DMS53 (cell line): ENCODE measurements at regions not wholly inside any gene's neighbourhood (a gene's known extent, or its start where the extent isn't known, plus 50 kb on each side); places are given as distances from the start of the nearest gene placed in this dataset.

Source experiments
- DNase-seq: peaks from one replicate; lab custom pipeline; 2025; lab: John Stamatoyannopoulos, UW

- DNase-seq: peak; percentile 79
Measured at GRCh38 chr2:56444339-56444738, 260.5 kb downstream of the CCDC85A start.

- peak; percentile 39 for DNase-seq
Measured at GRCh38 chr2:56448403-56449001, 264.7 kb downstream of the CCDC85A start.

- peak; percentile 96 for DNase-seq
Measured at GRCh38 chr2:56449002-56449431, 265.2 kb downstream of the CCDC85A start.

- DNase-seq: peak; percentile 66
Measured at GRCh38 chr2:56449449-56449860, 265.7 kb downstream of the CCDC85A start.

GRCh38 chr2:56450047-56450446 is 266.3 kb downstream of the CCDC85A start:
- DNase-seq: no peak

- DNase-seq: no peak
Measured at GRCh38 chr2:56450772-56451171, 267.0 kb downstream of the CCDC85A start.

GRCh38 chr2:56455642-56456041 is 271.9 kb downstream of the CCDC85A start:
- DNase-seq: no peak

GRCh38 chr2:56456791-56457190 is 273.0 kb downstream of the CCDC85A start:
- DNase-seq: no peak

GRCh38 chr2:56460508-56460907 is 276.7 kb downstream of the CCDC85A start:
- no peak for DNase-seq

- DNase-seq: no peak
Measured at GRCh38 chr2:56464066-56464465, 280.3 kb downstream of the CCDC85A start.

- DNase-seq: no peak
Measured at GRCh38 chr2:56464613-56465012, 280.8 kb downstream of the CCDC85A start.

GRCh38 chr2:56465491-56465890 is 281.7 kb downstream of the CCDC85A start:
- no peak for DNase-seq

- no peak for DNase-seq
Measured at GRCh38 chr2:56473524-56473923, 289.7 kb downstream of the CCDC85A start.

- peak; percentile 31 for DNase-seq
Measured at GRCh38 chr2:56474412-56475158, 290.8 kb downstream of the CCDC85A start.

- no peak for DNase-seq
Measured at GRCh38 chr2:56475191-56475590, 291.4 kb downstream of the CCDC85A start.

GRCh38 chr2:56476509-56477071 is 292.8 kb downstream of the CCDC85A start:
- no peak for DNase-seq

- no peak for DNase-seq
Measured at GRCh38 chr2:56478027-56478426, 294.2 kb downstream of the CCDC85A start.

- DNase-seq: no peak
Measured at GRCh38 chr2:56483081-56483480, 299.3 kb downstream of the CCDC85A start.

GRCh38 chr2:56484906-56485305 is 301.1 kb downstream of the CCDC85A start:
- no peak for DNase-seq

GRCh38 chr2:56500317-56500716 is 316.5 kb downstream of the CCDC85A start:
- no peak for DNase-seq

- DNase-seq: no peak
Measured at GRCh38 chr2:56502616-56503015, 318.8 kb downstream of the CCDC85A start.

GRCh38 chr2:56505885-56506284 is 322.1 kb downstream of the CCDC85A start:
- no peak for DNase-seq

GRCh38 chr2:56508662-56509061 is 324.9 kb downstream of the CCDC85A start:
- DNase-seq: no peak
